HCT116 (cell line): ENCODE measurements at regions not wholly inside any gene's neighbourhood (a gene's known extent, or its start where the extent isn't known, plus 50 kb on each side); places are given as distances from the start of the nearest gene placed in this dataset.

ENCODE experiments used
- CBX3 ChIP-seq: IDR thresholded peaks from 2 replicates; pipeline ENCODE4 v1.6.1; 2012; ENCODE audit warnings: low read depth
- EZH2 ChIP-seq: fragments of 200-600 bp; sonication (generic); IDR thresholded peaks from 2 replicates; pipeline ENCODE4 v1.6.1; 2017; ENCODE audit warnings: antibody characterized with exemption, mixed run types
- POLR2A ChIP-seq: IDR thresholded peaks from 2 replicates; pipeline ENCODE4 v1.7.0; 2011; ENCODE audit warnings: borderline replicate concordance; ENCODE audit not compliant: insufficient read depth, insufficient read length; ENCODE audit errors: extremely low read depth
- TF ChIP-seq, protein P1 (sequence below), 3 experiments: fragments of 200-600 bp in 1 of 3; sonication (generic) in 1 of 3; IDR thresholded peaks in 2 of 3; conservative IDR thresholded peaks in 1 of 3; 2 replicates each; pipeline ENCODE4 v1.5.1; 2012 to 2017; ENCODE audit warnings: low read depth in 2 of 3, low read length in 2 of 3, antibody characterized with exemption in 1 of 3, borderline replicate concordance in 1 of 3, control low read depth in 1 of 3, mild to moderate bottlenecking in 1 of 3, mixed read lengths in 1 of 3, mixed run types in 1 of 3, moderate library complexity in 1 of 3; ENCODE audit not compliant: insufficient read depth in 1 of 3

DNA sequence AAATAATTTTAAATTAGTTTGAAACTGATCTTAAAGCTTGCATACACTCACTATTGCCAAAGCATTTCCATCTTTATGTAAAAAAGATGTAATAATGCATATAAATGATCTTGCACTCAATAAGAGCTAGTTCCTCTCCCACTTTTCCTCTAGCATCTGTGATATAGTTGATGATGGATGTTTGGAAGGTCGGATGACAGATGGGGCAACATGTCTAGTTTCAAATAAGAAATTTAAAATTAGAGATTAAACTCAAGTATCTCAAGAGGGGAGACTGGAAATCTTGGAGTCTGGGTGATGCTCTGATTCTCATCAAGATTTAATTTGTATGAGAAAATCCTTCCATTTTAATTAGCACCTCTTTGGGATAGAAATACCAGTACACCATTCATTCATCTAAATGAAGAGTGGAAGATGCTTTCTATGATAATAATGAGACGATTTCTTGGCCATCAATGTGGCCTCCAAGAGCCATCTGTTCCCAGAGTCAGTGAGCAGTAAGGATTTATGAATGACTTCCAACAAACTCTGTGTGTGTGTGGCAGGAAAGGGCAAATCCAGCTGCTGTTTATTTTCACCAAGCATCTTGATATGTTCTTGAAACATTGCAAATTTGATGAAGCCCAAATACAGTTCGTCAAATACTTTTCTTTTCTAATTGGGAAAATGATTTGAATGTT lies 616.3 kb upstream of the CDH8 start:
- TF ChIP-seq POLR2A: no peak
- no peak for TF ChIP-seq EZH2
- TF ChIP-seq, protein P1, sequence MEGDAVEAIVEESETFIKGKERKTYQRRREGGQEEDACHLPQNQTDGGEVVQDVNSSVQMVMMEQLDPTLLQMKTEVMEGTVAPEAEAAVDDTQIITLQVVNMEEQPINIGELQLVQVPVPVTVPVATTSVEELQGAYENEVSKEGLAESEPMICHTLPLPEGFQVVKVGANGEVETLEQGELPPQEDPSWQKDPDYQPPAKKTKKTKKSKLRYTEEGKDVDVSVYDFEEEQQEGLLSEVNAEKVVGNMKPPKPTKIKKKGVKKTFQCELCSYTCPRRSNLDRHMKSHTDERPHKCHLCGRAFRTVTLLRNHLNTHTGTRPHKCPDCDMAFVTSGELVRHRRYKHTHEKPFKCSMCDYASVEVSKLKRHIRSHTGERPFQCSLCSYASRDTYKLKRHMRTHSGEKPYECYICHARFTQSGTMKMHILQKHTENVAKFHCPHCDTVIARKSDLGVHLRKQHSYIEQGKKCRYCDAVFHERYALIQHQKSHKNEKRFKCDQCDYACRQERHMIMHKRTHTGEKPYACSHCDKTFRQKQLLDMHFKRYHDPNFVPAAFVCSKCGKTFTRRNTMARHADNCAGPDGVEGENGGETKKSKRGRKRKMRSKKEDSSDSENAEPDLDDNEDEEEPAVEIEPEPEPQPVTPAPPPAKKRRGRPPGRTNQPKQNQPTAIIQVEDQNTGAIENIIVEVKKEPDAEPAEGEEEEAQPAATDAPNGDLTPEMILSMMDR (IDR thresholded peaks at IDR 0.05 in 2 of 3, conservative IDR thresholded peaks at IDR 0.05 in 1 of 3; ENCODE audit: borderline replicate concordance in 1 of 3, insufficient read depth in 1 of 3, low read depth in 2 of 3, low read length in 2 of 3): no peak
- no peak for TF ChIP-seq CBX3
